ENCODE measurements at regions not wholly inside any gene's neighbourhood (a gene's known extent, or its start where the extent isn't known, plus 50 kb on each side); places are given as distances from the start of the nearest gene placed in this dataset.

GRCh38 chr20:19867940-19868371 is 109.9 kb downstream of the RIN2 start:
- FAIRE-seq (no peak), DNase-seq (ENCODE audit: low read depth) (no peak)
- H3K4me2 ChIP-seq (ENCODE audit: low read length) = no peak overlapping the region
- no peaks in the 10 kb centered on the region for H3K36me3 ChIP-seq (ENCODE audit: insufficient read depth, low read length)
- no peaks in the 10 kb centered on the region for H3K79me2 ChIP-seq (ENCODE audit: insufficient read depth, low read length)
- H3K27ac Mint-ChIP-seq (ENCODE audit: unreplicated experiment) = no peak overlapping the region
- no peak overlapping the region for H3K4me3 ChIP-seq (ENCODE audit: insufficient read depth, low read depth, low read length)
- H3K9ac ChIP-seq (ENCODE audit: low read length) = no peak overlapping the region
- H4K20me1 ChIP-seq (ENCODE audit: insufficient read depth, low read length) = no peaks in the 10 kb centered on the region
- H3K27ac ChIP-seq (ENCODE audit: low read depth, low read length) = no peak overlapping the region
- peaks cover 30% of the 10 kb centered on the region for H3K36me3 Mint-ChIP-seq (ENCODE audit: low read depth, unreplicated experiment)
- TF ChIP-seq CTCF (IDR thresholded peaks at IDR 0.05; ENCODE audit: insufficient read depth, low read depth, low read length) = no peak
- TF ChIP-seq EZH2 (IDR thresholded peaks at IDR 0.05; ENCODE audit: insufficient read depth, low read length) = no peak
- H3K4me1 ChIP-seq (ENCODE audit: insufficient read depth, low read length) = no peaks in the 10 kb centered on the region
- H3K4me3 Mint-ChIP-seq (ENCODE audit: unreplicated experiment) = no peak overlapping the region
- peaks cover 8% of the 10 kb centered on the region for H3K4me1 Mint-ChIP-seq (ENCODE audit: low read depth, unreplicated experiment)
- H3K9me3 Mint-ChIP-seq (ENCODE audit: unreplicated experiment) = peaks cover under 1% of the 10 kb centered on the region
- no peak overlapping the region for H2AFZ ChIP-seq (ENCODE audit: low read depth, low read length)
- H3K27me3 ChIP-seq (ENCODE audit: insufficient read depth, low read length) = no peaks in the 10 kb centered on the region
- no peaks in the 10 kb centered on the region for H3K9me3 ChIP-seq (ENCODE audit: insufficient read depth, low read depth, low read length)
- no peaks in the 10 kb centered on the region for H3K27me3 Mint-ChIP-seq (ENCODE audit: low read depth, unreplicated experiment)

- Mint-ChIP-seq H3K4me3 (ENCODE audit: unreplicated experiment) (no peak overlapping the region), H3K4me1 (ENCODE audit: low read depth, unreplicated experiment) (peaks cover 8% of the 10 kb centered on the region), H3K36me3 (ENCODE audit: low read depth, unreplicated experiment) (peaks cover 31% of the 10 kb centered on the region), H3K27ac (ENCODE audit: unreplicated experiment) (no peak overlapping the region), H3K9me3 (ENCODE audit: unreplicated experiment) (no peaks in the 10 kb centered on the region), H3K27me3 (ENCODE audit: low read depth, unreplicated experiment) (no peaks in the 10 kb centered on the region)
- no peak overlapping the region for H3K4me3 ChIP-seq (ENCODE audit: insufficient read depth, low read depth, low read length)
- H3K9me3 ChIP-seq (ENCODE audit: insufficient read depth, low read depth, low read length) = no peaks in the 10 kb centered on the region
- H4K20me1 ChIP-seq (ENCODE audit: insufficient read depth, low read length) = no peaks in the 10 kb centered on the region
- H3K79me2 ChIP-seq (ENCODE audit: insufficient read depth, low read length) = no peaks in the 10 kb centered on the region
- no peak overlapping the region for H3K4me2 ChIP-seq (ENCODE audit: low read length)
- no peaks in the 10 kb centered on the region for H3K27me3 ChIP-seq (ENCODE audit: insufficient read depth, low read length)
- no peaks in the 10 kb centered on the region for H3K36me3 ChIP-seq (ENCODE audit: insufficient read depth, low read length)
- H3K27ac ChIP-seq (ENCODE audit: low read depth, low read length) = no peak overlapping the region
- FAIRE-seq (no peak), DNase-seq (ENCODE audit: low read depth) (no peak)
- H3K9ac ChIP-seq (ENCODE audit: low read length) = no peak overlapping the region
- no peaks in the 10 kb centered on the region for H3K4me1 ChIP-seq (ENCODE audit: insufficient read depth, low read length)
- no peak for TF ChIP-seq EZH2 (IDR thresholded peaks at IDR 0.05; ENCODE audit: insufficient read depth, low read length)
- TF ChIP-seq CTCF (IDR thresholded peaks at IDR 0.05; ENCODE audit: insufficient read depth, low read depth, low read length) = no peak
- H2AFZ ChIP-seq (ENCODE audit: low read depth, low read length) = no peak overlapping the region
These were observed 110.4 kb downstream of the RIN2 start for GRCh38 chr20:19868441-19868840.

- no peak for FAIRE-seq
- Histone ChIP-seq H3K4me1 (ENCODE audit: insufficient read depth, low read length) (peaks cover 5% of the 10 kb centered on the region), H3K9ac (ENCODE audit: low read length) (no peak overlapping the region), H3K27ac (ENCODE audit: low read depth, low read length) (no peak overlapping the region), H4K20me1 (ENCODE audit: insufficient read depth, low read length) (no peaks in the 10 kb centered on the region), H3K4me3 (ENCODE audit: insufficient read depth, low read depth, low read length) (no peak overlapping the region), H3K27me3 (ENCODE audit: insufficient read depth, low read length) (no peaks in the 10 kb centered on the region), H3K9me3 (ENCODE audit: insufficient read depth, low read depth, low read length) (no peaks in the 10 kb centered on the region), H3K36me3 (ENCODE audit: insufficient read depth, low read length) (no peaks in the 10 kb centered on the region), H3K79me2 (ENCODE audit: insufficient read depth, low read length) (no peaks in the 10 kb centered on the region), H3K4me2 (ENCODE audit: low read length) (no peak overlapping the region), H2AFZ (ENCODE audit: low read depth, low read length) (no peak overlapping the region)
- Mint-ChIP-seq H3K9me3 (ENCODE audit: unreplicated experiment) (peaks cover 4% of the 10 kb centered on the region), H3K4me3 (ENCODE audit: unreplicated experiment) (no peak overlapping the region), H3K27ac (ENCODE audit: unreplicated experiment) (no peak overlapping the region), H3K27me3 (ENCODE audit: low read depth, unreplicated experiment) (no peaks in the 10 kb centered on the region), H3K4me1 (ENCODE audit: low read depth, unreplicated experiment) (peaks cover 22% of the 10 kb centered on the region), H3K36me3 (ENCODE audit: low read depth, unreplicated experiment) (peaks cover 38% of the 10 kb centered on the region)
- TF ChIP-seq CTCF (IDR thresholded peaks at IDR 0.05; ENCODE audit: insufficient read depth, low read depth, low read length) (no peak), EZH2 (IDR thresholded peaks at IDR 0.05; ENCODE audit: insufficient read depth, low read length) (no peak)
- DNase-seq (ENCODE audit: low read depth) = no peak
These were observed 113.9 kb downstream of the RIN2 start for GRCh38 chr20:19872001-19872400.
